Small intestine (tissue), 7 donors: ENCODE measurements at regions not wholly inside any gene's neighbourhood (a gene's known extent, or its start where the extent isn't known, plus 50 kb on each side); places are given as distances from the start of the nearest gene placed in this dataset.

Experiments
- DNase-seq, 2 donors: peaks; one replicate each; pipeline versions ENCODE4 v3.0.0 to v3.0.0-alpha.2; 2013
- FAIRE-seq: peaks from 2 replicates; lab custom pipeline; 2012; peaks lifted over from hg19 to GRCh38; lab: Jason Lieb, UNC
- H3K27ac ChIP-seq, 3 donors: one replicate each; pipeline ENCODE4 v1.5.1; 2013; ENCODE audit warnings: low read length in 2 of 3, mild to moderate bottlenecking in 2 of 3, control low read depth in 1 of 3, inconsistent platforms in 1 of 3, low read depth in 1 of 3, moderate library complexity in 1 of 3
- H3K27me3 ChIP-seq, 3 donors: one replicate each; pipeline ENCODE4 v1.6.1; 2013; ENCODE audit warnings: low read length in 3 of 3, inconsistent platforms in 1 of 3; ENCODE audit not compliant: control insufficient read depth in 3 of 3, insufficient read depth in 3 of 3
- H3K36me3 ChIP-seq, 3 donors: one replicate each; pipeline ENCODE4 v1.6.1; 2013; ENCODE audit warnings: low read length in 3 of 3, inconsistent platforms in 1 of 3, low read depth in 1 of 3, mild to moderate bottlenecking in 1 of 3, moderate library complexity in 1 of 3; ENCODE audit not compliant: control insufficient read depth in 3 of 3, insufficient read depth in 2 of 3
- H3K4me1 ChIP-seq, 3 donors: one replicate each; pipeline ENCODE4 v1.6.1; 2013; ENCODE audit warnings: low read length in 2 of 3, inconsistent platforms in 1 of 3, low read depth in 1 of 3, mild to moderate bottlenecking in 1 of 3, moderate library complexity in 1 of 3; ENCODE audit not compliant: control insufficient read depth in 3 of 3, insufficient read depth in 2 of 3
- H3K4me3 ChIP-seq, 3 donors: one replicate each; pipeline ENCODE4 v1.5.1; 2013; ENCODE audit warnings: low read length in 3 of 3, control low read depth in 1 of 3, inconsistent platforms in 1 of 3, low read depth in 1 of 3, mild to moderate bottlenecking in 1 of 3, moderate library complexity in 1 of 3
- H3K9me3 ChIP-seq, 2 donors: one replicate each; pipeline ENCODE4 v1.6.1; 2013; ENCODE audit warnings: low read depth in 1 of 2, low read length in 1 of 2; ENCODE audit not compliant: control insufficient read depth in 2 of 2, insufficient read depth in 1 of 2
- WGBS, 3 donors: extraction: QIAGEN DNeasy Blood & Tissue Kit; methylation state at CpG; one replicate each; pipeline ENCODE4 v1.1.7; 2013; 5-methylcytosine and 5-hydroxymethylcytosine counted together
- donor health status: healthy with polysubstance abuse.
- donor health status: control.
- donor health status: control.
- donor health status: Bipolar disorder and iron deficiency.
- donor health status: healthy.

DNA sequence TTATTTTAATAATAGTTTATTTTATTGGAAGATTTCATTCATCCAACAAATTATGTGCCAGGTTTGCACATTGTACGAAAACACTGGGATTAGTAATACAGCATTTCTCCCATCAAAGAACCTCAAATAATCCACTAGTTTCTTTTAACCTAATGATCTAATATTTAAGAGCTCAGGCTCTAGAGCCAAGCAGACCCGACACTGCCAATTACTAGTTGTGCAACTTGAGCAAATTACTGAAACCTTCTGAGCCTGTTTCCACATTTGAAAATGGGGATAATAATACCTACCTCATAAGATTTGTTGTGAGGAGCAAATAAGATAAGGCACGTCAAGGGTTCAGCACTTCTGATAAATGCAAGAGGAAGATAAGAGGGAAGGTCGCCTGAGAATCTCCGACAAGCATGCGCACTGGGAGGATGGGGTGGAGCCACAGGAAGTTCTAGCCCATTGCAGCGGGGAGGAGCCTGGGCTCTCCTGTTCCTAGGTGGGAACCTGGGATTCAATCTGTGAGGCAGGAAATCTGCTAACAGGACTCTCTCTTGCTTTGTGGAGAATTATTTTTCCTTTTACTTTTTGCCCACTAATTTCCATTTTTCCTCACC lies 141.5 kb upstream of the SMAD1 start:
- 57 to 69% (median 57%) methylated on average over 7 of the region's 7 CpGs for WGBS, 3 donors
- DNase-seq, result peak in 1 of 2 donors; percentile 64
- Histone ChIP-seq H3K4me1 (no peaks in the 10 kb centered on the region), H3K27ac (no peak overlapping the region), H3K36me3 (no peaks in the 10 kb centered on the region), H3K4me3 (no peak overlapping the region), H3K9me3 (no peaks in the 10 kb centered on the region), H3K27me3 (no peaks in the 10 kb centered on the region)
- no peak for FAIRE-seq

DNA sequence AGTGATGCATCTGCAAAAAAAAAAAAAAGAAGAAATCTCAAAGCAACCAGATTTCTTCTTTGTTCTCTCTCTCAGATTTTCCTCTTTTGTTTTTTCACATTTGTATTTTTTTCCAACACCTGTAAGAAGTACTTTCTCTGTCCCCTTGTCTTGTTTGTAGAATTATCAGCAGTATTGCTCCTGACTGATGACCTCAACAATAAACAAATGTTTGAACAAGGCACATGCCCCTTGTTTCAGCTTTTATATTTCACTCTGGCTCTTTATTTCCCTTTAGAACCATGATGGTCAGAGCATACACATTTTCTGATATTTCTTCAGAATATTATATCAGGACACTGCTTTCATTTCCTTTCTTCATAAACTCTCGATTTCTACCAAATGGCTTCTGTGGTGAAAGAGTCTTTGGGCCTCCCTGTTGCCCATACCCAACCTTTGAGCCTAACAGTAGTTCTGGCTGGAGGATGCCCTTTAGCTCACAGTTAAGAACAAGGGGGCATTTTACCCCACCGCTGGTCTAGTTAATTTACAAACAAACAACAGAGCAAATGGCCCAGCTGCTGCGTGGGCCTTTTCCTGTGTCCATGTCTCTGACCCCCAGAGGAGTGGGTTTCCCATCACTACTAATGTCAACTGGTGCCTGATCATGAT lies 142.5 kb upstream of the SMAD1 start:
- H3K4me3 ChIP-seq, result no peak overlapping the region
- no peaks in the 10 kb centered on the region for H3K27me3 ChIP-seq
- no peaks in the 10 kb centered on the region for H3K36me3 ChIP-seq
- no peak overlapping the region for H3K27ac ChIP-seq
- DNase-seq (no peak), FAIRE-seq (no peak)
- H3K9me3 ChIP-seq, result no peaks in the 10 kb centered on the region
- no peaks in the 10 kb centered on the region for H3K4me1 ChIP-seq
- WGBS, 3 donors, result 66 to 78% (median 75%) methylated on average over 3 of the region's 3 CpGs

DNA sequence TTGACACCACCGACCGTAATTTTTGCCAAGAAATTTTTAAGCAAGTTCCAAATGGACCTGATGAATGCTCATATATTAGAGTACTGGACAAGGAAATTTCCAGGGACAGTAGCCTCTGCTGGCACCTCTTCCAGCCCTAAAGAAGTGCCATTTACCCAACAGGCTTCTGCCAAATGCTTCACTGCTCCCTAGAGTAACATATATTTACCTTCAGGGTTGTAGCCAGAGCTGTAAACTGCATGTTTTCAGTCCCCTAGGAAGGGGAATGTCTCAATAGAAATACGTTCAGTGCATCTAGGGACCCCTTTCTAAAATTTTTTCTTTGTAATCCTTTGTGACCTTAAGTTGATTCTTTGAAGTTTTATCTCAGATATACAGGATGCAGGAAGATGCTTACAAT lies 143.1 kb upstream of the SMAD1 start:
- 80 to 92% (median 82%) methylated on average over 3 of the region's 3 CpGs for WGBS, 3 donors
- Histone ChIP-seq H3K4me3 (no peak overlapping the region), H3K9me3 (no peaks in the 10 kb centered on the region), H3K36me3 (no peaks in the 10 kb centered on the region), H3K27me3 (no peaks in the 10 kb centered on the region), H3K27ac (no peak overlapping the region), H3K4me1 (no peaks in the 10 kb centered on the region)
- DNase-seq (no peak), FAIRE-seq (no peak)

DNA sequence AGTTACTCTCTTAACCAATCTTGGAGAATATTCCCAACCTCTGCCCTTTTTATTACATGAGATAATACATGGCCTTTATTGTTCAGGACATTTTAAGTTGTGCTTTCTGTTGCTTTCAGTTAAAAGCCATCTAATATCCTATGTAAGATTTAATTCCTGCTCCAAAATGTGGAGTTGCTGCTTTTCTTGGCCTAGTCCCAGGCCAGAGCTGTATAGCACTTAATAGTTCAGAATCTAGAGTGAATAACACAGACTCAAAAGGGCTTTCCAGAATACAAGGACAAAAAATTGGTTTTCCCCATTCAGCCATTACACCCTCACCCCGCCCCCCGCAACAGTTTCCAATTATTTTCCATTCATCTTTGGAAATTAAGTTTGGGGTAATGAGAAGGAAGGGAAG lies 144.3 kb upstream of the SMAD1 start:
- Histone ChIP-seq H3K36me3 (no peaks in the 10 kb centered on the region), H3K4me1 (no peaks in the 10 kb centered on the region), H3K27ac (no peak overlapping the region), H3K4me3 (no peak overlapping the region), H3K9me3 (no peaks in the 10 kb centered on the region), H3K27me3 (no peaks in the 10 kb centered on the region)
- DNase-seq, result no peak
- 93 to 95% (median 94%) methylated on average over 2 of the region's 2 CpGs for WGBS, 3 donors
- no peak for FAIRE-seq

DNA sequence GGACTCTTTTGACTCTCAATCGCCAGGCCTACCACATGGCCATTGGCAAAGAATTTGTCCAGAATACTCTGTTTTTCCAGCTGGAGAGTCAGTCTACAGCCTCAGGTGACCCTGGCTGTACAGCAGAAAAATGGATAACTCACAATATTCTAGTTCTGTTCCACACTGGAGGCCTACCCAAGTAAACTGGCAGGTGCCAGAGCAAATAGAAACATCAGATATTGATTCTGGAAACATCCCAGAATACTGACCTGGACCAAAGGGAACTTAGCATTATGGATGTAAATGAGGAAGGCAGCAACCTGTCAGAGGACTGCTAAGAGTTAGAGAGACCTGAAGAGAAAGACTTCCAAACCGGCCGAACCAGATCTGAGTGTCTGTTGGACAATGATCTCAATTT lies 147.9 kb upstream of the SMAD1 start:
- Histone ChIP-seq H3K9me3 (no peaks in the 10 kb centered on the region), H3K4me1 (no peaks in the 10 kb centered on the region), H3K27ac (no peak overlapping the region), H3K27me3 (no peaks in the 10 kb centered on the region), H3K4me3 (no peak overlapping the region), H3K36me3 (no peaks in the 10 kb centered on the region)
- 77 to 93% (median 90%) methylated on average over 3 of the region's 3 CpGs for WGBS, 3 donors
- DNase-seq (no peak), FAIRE-seq (no peak)

DNA sequence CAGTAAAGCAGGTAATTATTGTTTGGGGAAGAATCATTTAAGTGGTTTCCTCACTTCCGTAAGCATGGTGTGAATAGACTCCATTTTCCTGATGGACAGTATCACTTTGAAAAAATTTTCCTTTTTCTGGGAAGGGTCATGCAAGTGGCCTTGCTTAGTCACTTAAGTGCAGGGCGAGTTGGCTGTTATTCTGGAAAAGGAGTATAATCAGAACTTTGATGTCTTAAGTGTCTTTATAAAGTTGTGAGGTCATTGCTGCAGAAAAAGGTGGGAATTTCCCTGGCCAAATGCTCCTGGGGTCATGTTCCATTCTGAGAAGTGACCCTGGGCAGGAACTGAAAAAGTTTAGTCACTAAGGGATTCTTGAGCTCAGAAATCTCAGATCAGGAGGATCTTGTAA lies 146.1 kb upstream of the OTUD4 start:
- FAIRE-seq, result no peak
- Histone ChIP-seq H3K36me3 (no peaks in the 10 kb centered on the region), H3K4me1 (no peaks in the 10 kb centered on the region), H3K9me3 (no peaks in the 10 kb centered on the region), H3K27me3 (peaks cover 0 to 2% (median 0%) of the 10 kb centered on the region in 3 donors), H3K4me3 (no peak overlapping the region), H3K27ac (no peak overlapping the region)
- 61 to 74% (median 66%) methylated on average over 2 of the region's 2 CpGs for WGBS, 3 donors
- no peak for DNase-seq

DNA sequence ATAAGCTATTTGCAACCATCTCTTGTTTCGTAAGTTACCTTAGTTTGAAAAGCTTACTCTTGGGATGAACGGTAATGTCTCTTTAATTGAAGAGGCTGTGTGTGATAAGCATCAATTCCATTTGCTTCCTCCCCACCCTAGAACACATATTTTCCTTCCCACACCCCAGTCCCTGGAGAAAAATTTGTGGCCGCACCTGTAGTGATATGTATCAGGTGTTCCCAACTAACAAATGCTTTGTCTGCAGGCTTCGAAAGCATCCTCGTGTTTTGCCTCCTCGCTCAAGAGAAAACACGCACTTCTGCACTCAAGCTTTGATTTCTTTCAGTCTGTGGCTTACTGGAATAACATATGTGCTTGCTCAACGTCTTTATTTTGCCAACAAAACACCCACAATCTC lies 143.8 kb upstream of the OTUD4 start:
- 80 to 83% (median 82%) methylated on average over 8 of the region's 8 CpGs for WGBS, 3 donors
- Histone ChIP-seq H3K9me3 (no peaks in the 10 kb centered on the region), H3K36me3 (no peaks in the 10 kb centered on the region), H3K27ac (no peak overlapping the region), H3K4me1 (no peaks in the 10 kb centered on the region), H3K27me3 (peaks cover 0 to 2% (median 0%) of the 10 kb centered on the region in 3 donors), H3K4me3 (no peak overlapping the region)
- no peak for DNase-seq
- FAIRE-seq, result no peak

DNA sequence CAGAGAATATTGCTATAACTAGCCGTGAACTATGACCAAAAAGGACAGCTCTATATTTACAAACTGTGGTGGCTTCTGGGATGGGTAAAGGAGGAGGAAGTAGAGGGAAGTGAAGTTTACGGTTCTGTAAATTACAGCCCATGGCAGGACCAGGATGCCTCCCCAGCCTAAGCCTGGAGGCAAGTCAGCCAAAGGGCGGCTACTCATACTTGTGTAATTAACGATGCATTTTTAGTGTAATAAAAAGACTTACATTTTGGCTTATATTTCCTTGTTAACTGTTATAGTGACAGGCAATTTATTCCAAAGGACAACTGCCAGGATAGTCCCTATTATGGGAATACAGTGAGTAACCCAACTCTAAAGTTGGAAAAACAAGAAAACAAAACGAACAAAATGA lies 139.9 kb upstream of the OTUD4 start:
- WGBS, 3 donors, result 45 to 49% (median 49%) methylated on average over 5 of the region's 5 CpGs
- Histone ChIP-seq H3K36me3 (no peaks in the 10 kb centered on the region), H3K4me1 (no peaks in the 10 kb centered on the region), H3K27ac (no peak overlapping the region), H3K4me3 (no peak overlapping the region), H3K9me3 (no peaks in the 10 kb centered on the region), H3K27me3 (peaks cover 0 to 5% (median 0%) of the 10 kb centered on the region in 3 donors)
- FAIRE-seq (no peak), DNase-seq (no peak)

DNA sequence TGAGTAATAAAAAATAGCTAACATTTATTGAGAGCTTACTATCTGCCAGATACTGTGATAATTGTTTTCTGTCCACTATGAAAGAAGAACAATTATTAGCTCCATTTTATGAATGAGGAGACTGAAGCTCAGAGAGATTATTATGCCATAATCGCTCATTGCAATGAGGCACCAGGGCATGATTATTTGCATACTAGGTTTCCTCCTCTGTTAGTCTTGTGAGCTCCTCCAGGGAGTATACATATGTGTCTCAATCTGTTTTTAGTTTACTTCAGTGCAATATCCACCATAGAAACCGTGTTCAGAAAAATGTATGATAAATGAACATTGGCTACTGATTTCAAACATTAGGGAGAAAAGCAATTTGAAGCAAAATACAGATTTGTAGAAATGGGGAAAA lies 139.4 kb upstream of the OTUD4 start:
- 61 to 65% (median 61%) methylated on average over 2 of the region's 2 CpGs for WGBS, 3 donors
- FAIRE-seq, result no peak

More for the DNA sequence above, 139.4 kb upstream of the OTUD4 start:
- peaks cover 0 to 5% (median 0%) of the 10 kb centered on the region in 3 donors for H3K27me3 ChIP-seq
- H3K4me3 ChIP-seq, result no peak overlapping the region
- no peaks in the 10 kb centered on the region for H3K36me3 ChIP-seq
- DNase-seq, result no peak
- H3K27ac ChIP-seq, result no peak overlapping the region
- H3K4me1 ChIP-seq, result no peaks in the 10 kb centered on the region
- H3K9me3 ChIP-seq, result no peaks in the 10 kb centered on the region
